HG03558 (cell line): ENCODE measurements at regions not wholly inside any gene's neighbourhood (a gene's known extent, or its start where the extent isn't known, plus 50 kb on each side); places are given as distances from the start of the nearest gene placed in this dataset.

Source experiments
- ATAC-seq: cut with Tn5 transposase; IDR thresholded peaks from one replicate; pipeline ENCODE4 v1.9.1; 2021; ENCODE audit warnings: moderate number of reproducible peaks; ENCODE audit not compliant: unreplicated experiment; ENCODE audit errors: extremely low read depth

DNA sequence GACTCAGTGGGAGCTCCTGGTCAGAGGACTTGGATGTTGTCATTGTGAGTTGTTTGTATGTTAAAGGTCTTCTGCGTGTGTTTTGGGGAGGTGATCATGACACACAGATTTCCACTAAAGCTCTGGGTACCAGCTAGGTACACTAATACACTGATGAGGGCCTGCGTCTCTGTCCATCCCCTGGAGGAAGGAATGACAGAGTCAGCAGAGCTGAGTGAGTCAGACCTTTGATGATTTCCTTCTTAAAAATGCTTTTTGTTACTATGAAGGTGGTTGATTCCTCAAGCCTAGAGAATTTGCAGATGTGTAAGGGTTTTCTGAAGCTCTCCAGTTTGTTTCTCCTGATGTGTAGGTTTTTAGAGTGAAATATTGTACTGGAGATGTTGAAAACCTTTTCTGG is 424.1 kb upstream of the TPM1 start:
- no peak for ATAC-seq

DNA sequence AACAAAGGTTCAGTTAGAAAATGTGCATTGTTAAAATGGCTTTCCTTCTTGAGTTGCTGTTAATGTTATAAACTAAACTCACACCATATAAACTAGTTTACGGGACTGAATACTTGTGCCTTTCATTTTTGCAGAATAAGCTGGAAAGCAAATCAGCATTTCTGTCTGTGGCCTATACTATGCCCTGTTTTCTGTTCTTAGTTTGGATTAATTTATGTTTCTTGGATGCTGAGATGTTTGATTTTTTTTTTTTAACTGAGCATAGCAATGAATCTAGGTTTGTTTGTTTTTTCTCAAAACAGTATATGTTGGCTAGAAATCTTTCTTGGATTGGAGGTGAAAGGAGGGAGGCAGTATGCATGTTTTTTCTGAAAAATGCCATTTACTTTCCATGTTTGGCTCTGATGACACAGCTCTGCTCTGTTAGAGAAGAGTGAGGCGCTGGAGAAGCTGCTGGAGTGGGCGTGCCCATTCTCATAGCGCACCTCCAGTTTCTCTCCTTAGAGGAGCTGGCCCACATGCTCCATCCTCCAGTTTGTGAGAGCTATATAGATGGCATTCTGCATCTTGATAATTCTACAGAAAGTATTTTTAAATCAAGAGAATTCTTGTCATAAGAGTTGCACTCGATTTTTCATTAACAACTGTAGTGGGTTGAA is 423.6 kb upstream of the TPM1 start:
- ATAC-seq: no peak

DNA sequence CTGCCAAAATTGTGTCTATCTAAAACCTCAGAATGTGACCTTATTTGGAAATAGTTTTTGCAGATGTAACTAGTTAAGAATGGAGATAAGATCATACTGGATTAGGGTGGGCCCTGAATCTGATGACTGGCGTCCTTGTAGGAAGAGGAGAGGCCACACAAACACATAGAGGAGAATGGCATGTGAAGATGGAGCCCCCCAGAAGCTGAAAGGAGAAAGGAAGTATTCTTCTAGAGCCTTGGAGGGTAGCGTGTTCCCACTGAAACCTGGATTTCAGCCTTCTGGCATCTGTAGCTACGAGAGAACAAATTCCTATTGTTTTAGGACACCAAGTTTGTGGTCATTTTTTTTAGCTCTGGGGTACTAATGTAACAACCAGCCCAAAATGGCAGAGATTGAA is 423.0 kb upstream of the TPM1 start:
- ATAC-seq: no peak

DNA sequence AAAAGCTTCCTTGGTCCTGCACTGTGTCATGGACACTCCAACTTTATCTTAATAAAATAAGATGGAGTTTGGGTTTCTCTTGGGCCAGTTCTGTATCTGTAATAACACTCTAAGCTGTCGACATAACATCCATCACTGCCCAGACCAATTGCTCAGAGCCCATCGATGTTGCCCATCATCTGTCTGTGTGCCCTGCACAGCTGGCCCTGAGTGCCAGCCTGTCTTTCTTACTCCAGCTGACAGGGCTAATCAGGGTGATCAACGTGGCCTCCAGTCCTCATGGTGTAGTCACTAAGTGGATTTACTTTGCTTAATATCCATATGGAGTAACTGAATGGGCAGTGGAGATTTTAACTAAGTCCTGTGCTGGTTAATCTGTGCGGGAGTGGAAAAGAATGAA is 419.8 kb upstream of the TPM1 start:
- ATAC-seq: no peak

DNA sequence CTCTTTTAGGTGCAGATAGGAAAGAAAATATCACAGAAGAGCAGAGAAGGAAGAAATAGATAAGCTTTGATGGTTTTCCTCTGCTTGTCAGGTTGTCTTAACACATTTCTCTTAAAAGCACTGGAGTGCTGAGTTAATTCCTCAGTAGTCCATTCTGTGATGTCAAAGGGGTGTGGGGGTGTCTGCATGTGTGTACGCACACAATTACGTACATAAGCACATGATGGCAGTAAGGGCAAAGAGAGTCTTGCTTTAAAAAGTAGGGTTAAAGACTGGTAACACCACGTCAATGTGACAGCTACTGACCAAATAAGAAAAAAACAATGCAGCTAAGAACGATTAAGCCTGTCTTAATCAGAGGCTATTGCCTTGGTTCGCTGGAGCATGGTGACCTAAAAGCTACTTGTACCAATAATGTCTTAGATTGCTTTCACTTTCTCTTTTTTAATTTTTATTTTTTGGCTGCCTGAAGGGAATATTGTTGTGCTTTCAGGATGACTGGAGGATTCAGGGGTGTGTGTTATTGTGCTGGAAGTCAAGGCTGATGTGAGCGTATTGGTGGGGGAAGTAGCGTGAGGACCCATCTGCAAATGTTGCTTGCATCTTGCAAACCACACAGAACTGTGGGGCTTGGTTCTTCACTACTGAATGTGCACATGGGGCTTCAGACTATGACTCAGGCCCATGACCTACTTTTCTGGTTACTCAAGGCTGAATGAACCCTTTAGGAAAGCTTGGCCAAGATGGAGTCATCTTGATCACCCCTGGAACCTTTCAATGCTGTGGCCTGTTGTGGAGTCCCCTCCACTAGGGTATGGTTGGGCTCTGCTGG is 417.8 kb upstream of the TPM1 start:
- no peak for ATAC-seq

DNA sequence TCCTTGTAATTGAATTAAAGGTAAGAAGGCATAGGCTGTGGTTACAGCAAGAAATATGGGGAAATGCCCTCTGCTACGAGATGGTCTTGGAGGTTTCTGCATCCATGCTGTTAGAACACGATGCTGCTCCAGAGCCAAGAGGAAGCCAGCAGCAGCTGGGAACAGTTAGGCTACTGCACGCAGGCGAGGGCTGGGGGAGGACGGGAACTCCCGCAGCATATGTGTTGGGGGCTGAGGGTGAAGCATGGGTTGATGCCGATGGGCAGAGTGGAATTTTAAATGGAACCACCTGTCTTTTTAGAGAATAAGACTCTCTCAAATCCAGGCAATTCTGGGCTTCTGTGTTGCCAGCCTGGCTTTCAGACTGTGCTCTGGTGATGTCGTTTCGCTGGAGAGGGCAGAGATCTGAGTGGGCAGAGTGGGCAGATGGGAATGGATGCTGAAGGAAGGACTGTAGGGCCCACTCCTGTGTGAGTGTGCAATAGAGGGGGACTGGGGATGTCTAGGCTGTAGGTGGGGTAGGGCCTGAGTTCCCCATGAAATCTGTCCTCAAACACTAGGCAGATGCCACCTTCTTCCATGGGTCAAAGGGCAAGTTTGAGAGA is 417.0 kb upstream of the TPM1 start:
- no peak for ATAC-seq

DNA sequence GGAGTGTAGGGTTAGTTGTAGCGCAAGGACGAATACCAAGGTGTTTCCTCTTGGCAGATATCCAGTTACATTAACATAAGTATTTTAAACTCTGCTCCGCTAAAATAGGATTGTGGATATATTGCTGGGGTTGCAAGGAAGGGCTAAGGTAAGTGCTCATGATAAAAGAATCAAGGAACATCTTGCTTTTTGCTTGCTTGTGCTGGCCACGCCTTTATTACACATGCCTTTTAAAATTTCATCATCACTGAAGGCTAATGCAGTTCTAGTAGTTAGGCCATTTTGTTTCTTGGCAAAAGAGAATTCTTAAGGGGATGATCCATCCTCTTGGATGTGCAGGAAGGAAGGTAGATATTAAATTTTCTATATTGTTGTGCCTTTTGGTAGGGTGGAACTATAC is 415.6 kb upstream of the TPM1 start:
- ATAC-seq: no peak

DNA sequence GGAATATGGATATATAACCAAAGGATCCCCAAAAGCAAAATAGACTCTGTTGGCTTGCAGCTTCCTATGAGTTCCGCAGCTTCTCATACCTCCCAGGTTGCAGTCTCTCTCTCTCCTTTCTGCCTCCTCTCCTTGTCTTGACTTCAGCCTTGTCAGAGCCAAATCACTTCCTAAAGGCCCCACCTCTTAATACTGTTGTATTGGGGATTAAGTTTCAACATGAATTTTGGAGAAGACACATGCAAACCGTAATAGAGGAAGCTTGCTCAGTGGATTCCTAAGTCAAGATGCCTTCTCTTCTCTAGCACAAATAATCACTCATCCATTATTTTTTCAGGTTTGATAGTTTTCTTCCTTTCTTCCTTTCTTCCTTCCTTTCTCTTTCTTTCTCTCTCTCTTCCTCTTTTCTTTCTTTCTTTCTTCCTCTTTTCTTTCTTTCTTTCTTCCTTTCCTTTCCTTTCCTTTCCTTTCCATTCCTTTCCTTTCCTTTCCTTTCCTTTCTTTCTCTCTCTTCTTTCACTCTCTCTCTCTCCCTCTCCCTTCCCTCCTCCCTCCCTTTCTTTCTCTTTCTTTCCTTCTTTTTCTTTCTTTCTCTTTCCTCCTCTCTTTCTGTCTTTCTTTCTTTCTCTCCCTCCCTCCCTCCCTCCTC is 411.3 kb upstream of the TPM1 start:
- no peak for ATAC-seq

DNA sequence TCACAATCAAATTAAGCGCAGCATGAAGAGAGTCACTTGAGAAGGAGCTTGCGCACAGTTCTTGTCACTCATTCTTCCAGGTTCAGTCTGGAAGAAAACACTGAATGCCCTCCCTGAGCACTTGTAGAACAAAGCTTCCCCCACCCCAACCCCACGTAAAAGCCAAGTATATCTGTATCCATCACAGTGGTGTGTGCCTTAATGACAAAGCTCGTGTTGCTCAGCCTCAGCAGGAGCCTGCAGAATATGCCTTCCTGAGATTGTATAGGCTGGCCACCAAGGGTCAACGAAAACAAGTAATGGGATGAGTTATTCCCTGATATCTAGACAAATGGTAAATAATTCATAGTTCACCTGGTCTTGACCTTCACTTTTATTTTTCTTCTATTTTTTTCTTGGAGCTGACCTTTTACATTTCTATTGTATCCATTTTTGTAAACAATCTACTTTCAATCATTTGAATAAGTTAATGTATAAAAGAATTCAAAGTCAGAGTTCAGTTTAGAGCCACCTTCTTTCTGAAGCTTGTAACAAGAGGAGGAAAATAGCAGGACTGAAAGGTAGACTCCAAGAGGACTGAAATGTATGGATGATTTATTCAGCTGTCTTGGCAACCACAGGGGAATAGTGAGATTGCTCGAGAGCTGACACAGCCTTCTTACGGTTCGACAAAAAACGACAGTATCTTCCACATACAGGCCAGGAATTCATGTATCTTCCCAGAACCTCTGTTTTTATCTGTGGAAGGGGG is 405.5 kb upstream of the TPM1 start:
- ATAC-seq: no peak

DNA sequence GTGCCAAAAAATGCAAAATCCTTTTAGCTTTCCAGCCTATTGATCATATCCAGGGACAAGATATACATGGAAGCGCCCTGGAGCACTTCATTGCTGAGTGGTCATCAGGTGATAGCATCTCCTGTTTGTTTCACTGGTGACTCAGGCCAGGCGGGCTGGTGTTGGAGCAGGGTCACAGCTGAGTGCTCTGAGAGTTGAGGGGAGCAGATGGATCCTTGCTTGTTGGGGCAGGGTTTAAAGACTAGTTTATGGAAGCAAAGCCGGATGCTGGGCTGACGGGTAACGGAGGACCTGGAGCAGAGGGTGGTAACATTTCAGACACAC is 405.0 kb upstream of the TPM1 start:
- ATAC-seq: no peak

DNA sequence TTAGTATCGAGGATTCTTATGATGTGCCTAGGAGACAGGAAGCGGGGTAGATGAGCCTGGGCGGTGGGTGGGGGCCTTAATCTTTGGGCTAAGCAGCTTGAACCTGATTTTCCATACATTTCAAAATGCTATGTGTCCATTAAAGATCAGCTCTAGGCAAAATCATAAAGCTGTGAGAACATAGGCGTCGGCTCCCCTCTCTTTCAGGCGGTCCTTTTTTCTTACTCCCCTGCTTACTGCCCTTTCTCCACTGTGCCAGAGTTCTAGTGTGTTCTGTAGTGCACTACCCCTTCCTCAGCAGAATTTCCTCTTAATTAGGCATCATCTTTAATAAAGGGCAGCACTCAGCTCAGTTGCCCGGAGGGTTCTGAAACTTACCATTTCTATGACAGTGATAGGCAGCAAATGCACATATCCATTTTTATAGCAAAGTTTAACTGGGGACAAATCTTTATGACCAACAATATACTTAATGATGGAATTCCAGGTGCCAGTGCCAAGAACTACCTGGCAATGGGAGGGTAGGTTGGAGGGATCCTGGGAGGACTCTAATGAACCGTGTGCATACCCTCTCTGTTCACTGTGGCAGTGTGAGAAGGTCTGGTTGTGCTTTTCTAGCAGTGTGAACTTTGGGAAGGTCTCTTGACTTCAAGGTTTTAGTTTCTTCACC is 404.5 kb upstream of the TPM1 start:
- ATAC-seq: no peak

DNA sequence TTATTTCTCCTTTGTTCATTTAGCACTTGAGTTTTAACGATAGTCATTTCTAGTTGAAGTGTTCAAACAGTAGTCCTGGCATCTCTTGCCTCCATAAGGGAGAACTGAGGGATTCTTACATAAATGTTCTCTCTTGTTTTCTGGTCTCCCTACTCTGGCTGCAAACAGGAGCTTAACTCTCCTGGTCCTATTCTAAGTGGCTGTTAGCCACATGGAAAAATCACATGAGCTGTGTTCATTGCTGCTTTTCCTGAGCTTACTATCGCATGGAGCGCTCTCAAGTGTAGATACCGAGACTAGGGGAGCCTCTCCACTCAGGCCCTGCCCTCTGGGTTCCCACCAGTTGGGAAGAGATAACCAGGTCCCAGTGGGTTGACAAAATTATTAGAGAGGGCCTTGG is 403.1 kb upstream of the TPM1 start:
- no peak for ATAC-seq

DNA sequence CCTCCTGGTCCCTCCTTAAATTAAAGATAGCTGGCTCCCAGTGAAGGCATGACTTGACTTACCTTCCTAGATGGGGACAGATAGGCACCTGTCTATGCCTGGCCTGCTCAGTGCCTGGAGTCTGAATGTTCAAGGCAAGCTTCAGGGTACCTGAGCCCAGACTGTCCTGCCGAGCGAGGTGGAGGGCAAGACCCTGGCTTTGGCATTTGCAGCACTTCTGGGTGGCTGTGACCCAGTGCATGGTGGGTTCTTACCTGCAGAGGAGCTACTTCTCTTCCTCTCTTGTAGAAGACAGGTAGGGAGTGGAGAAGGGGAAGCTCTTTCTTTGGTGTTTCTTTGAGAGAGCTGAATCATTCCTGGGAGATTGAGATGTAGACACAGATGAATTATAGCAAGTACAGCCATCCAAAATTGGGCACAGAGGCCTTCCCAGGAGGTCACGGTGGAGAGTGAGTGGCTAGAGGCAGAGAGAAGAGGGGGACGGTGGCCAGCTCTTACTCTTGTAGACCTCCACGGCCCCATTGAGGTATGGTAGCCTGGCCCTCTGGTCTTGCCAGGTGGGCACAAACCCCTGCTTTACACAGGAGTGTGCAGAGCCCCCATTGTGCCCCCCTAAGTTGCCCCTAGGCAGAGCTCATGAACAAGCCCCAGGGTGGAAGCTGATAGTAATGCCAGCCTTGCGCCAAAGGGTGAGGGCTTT is 402.5 kb upstream of the TPM1 start:
- no peak for ATAC-seq

DNA sequence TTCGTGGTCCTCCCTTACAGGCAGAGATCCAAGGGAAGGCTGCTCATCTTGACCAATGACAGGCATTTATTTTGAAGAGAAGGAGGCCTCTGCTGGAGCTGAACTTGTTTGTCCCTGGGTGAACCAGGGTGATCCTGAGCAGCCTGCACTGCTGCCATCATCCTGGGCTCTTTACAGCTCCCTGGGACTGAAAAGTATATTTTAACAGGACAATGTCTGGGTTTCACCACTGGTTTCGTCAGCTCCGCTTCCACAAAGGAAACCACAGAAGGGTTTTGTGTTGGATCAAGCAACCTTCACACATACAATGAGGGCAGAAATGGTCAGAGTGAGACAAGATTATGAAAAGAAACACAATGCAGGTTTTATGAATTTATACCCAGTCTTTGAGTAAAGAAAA is 400.7 kb upstream of the TPM1 start:
- ATAC-seq: no peak

DNA sequence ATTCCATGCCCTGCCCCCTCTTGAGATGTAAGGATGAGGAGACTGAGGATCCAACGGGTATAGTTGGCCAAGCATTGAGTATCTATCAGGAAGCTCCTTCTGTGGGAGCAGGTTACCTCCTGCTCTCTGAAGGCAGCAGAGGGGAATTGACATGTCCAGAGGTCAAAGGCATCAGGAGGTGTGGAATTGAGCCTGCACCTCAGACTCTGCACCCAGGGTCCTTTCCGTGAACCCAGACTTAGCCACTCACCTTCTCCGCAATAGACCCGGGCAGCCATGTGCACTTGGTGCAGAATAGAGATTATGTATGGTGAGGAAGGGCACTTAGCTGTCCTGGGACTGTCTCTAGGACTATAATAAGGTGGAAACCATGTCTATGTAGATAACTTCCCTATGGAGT is 399.0 kb upstream of the TPM1 start:
- ATAC-seq: no peak

DNA sequence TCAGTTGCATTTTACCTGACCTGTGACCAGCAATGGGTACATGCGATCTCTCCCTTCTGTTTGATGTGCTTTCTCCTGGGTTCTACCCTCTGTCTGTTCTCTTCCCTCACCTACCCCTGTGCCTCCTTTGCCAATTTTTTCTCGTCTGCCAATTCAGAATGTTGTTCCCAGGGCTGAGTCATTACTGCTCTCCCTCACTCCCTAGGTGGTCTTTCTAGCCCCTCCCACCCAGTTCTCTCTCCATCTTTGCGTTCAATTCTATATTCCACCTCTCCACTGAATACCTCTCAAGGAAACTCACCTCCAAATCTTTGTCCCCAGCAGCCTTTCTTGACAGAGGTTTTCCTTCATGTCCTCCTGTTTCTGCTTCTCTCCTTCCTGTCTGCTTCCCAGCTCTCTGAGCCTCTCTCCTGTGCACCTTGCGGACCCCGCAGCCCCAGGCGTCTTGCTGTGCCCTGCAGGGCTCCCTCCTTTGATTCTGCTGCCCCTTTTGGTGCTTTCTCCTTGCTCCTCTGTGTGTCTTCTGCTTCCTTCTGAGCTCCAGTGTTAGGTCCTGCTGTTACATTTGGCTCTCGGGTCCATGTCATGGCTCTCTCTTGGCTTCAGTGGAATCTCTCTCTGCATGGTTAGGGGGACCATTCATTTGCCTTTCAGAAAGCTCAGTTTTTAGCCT is 398.2 kb upstream of the TPM1 start:
- no peak for ATAC-seq

DNA sequence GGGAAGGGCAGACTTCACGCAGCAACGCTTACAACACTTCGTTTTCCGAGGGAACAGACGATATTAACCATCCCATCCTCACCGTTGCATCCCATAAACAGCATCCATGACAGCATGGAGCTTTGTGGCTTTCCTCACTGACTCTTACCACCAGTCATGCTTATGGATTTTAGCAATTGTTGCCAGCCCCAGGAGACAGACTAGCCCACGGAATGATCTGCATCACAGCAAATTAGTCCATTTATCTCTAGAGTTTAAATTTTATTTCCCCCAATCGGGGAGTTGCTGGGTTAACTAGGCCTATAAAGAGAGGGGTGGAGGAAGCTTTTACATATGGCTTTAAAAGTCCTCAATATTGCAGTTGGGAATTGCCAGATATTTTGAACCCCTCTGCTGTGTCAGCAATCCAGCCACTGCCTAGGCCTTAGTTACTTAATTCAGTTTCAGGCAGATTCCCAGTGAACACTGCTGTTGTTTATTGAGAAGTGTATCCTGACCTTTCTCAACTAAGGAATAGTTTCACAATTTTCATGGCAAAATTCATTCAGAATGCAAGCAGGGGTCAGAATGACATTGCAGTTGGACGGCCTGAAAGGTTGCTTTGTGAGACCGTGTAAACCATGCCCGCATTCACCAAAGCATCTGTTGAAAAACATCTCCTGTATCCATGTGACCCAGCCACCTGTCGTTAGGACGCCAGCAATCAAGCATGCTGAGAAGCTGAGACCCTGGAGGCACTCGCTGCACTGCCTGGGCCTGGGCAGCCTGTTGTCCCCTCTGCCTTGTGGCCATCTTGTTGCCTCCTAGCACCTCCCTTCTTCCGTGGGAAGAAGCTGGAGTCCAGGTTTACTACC is 397.4 kb upstream of the TPM1 start:
- ATAC-seq: no peak

DNA sequence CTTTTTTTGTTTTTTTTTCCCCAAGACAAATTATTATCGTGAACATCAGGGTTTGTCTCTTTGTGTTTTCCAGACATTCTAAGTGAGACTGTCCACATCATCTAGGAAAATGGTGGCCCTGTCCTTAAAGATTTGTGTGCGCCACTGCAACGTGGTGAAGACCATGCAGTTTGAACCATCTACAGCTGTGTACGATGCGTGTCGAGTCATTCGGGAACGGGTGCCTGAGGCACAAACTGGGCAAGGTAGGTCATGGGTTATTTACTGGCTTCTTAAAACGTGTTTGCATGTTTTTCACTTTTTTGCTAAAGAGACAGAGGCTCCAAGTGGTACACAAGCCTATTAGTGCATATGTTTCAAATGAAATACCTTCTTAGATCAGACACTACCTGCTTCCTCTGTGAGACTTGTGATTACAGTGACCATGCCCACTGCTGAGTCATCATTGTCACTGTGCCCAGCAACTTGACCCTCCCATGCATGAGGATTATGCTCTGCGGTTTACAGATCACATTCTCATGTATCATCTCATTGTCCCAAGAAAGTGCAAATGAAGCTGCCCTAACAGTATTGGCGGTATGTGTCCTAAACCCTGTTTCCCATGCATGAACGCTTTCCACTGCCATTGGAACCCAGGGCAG is 395.2 kb upstream of the TPM1 start:
- no peak for ATAC-seq
